GM12892 (cell line): ENCODE measurements at regions not wholly inside any gene's neighbourhood (a gene's known extent, or its start where the extent isn't known, plus 50 kb on each side); places are given as distances from the start of the nearest gene placed in this dataset.
"Not testable (repeated sequence)": the region's sequence is repeated elsewhere in the genome, so short reads cannot be mapped to it uniquely, and the experiment has no call there.

Source experiments
- DNase-seq: peaks from one replicate; pipeline ENCODE4 v3.0.0; 2011; ENCODE audit not compliant: insufficient read length
- FAIRE-seq: peaks from 2 replicates; lab custom pipeline; 2011; peaks lifted over from hg19 to GRCh38; lab: Jason Lieb, UNC
- POLR2A ChIP-seq: IDR thresholded peaks from 2 replicates; pipeline ENCODE4 v1.6.1; 2011; ENCODE audit warnings: low read depth, low read length, control low read depth
- POLR2AphosphoS5 ChIP-seq: IDR thresholded peaks from 2 replicates; pipeline ENCODE4 v1.6.1; 2011; ENCODE audit warnings: low read depth, low read length, control low read depth
- TAF1 ChIP-seq: IDR thresholded peaks from 2 replicates; pipeline ENCODE4 v1.6.1; 2011; ENCODE audit warnings: low read depth, mild to moderate bottlenecking, control low read depth, low read length, borderline replicate concordance

- DNase-seq (no peak), FAIRE-seq (no peak)
- no peak for TF ChIP-seq POLR2AphosphoS5
- no peak for TF ChIP-seq POLR2A
- TF ChIP-seq TAF1 = no peak
Measured at GRCh38 chr9:18261181-18261580, 212.8 kb upstream of the ADAMTSL1 start.

DNA sequence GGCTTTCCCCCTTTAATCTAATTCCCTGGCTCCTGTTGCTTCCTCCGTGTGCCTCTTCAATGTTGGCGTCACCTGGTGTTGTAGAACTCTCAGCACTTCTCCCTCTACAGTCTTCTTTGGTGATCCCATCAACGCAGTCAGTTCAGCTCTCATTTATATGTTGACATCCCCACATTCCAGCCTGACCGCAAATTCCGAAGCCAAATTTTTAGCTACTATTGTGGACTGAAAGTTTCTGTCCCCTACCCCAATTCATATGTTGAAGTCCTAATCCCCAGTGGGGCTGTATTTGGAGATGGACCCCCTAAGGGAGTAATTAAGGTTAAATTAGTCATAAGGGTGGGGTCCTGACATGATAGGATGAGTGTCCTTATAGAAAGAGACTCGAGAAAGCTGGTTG is 210.6 kb upstream of the ADAMTSL1 start:
- TF ChIP-seq POLR2AphosphoS5 = no peak
- TF ChIP-seq POLR2A = no peak
- TF ChIP-seq TAF1 = no peak
- DNase-seq = no peak
- no peak for FAIRE-seq

DNA sequence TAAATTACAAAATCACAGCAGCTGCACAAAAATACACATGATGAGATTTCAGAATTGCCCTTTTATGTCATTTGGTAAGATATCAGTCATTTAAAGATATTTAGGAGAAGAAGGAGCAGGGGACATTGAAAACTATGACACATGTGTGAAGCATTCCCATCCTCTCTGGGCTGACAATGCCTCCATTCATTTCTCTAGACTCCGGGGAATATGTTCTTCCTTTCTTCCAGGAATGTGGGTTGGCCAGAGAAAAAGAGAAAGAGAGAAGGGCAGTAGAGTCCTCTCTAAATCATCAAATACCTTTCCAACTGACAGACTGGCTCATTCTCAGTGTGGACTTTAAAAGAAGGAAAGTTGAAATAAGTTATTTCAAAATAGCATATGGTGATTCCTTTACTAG is 205.6 kb upstream of the ADAMTSL1 start:
- no peak for FAIRE-seq
- TF ChIP-seq TAF1 = no peak
- TF ChIP-seq POLR2A = no peak
- no peak for TF ChIP-seq POLR2AphosphoS5
- DNase-seq = no peak

DNA sequence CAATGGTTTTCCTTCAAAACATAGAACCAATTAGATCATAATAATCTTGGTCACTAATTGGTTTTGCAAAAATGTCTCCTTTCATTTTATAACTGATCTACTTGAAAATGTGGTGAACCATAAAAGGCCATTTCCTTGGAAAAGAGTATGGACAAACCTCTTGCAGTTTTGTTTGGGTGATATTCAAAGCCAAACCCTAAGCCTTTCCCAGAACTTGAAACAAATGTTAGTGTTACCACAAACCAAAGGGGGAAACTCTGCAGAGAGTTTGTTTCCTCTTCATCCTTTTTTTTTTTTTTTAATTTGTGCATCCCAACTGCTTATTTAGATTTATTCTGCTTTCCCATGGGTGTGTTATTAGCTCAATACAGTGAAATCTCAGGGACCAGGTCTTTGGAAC is 204.4 kb upstream of the ADAMTSL1 start:
- FAIRE-seq = no peak
- no peak for DNase-seq
- TF ChIP-seq TAF1 = no peak
- TF ChIP-seq POLR2A = no peak
- TF ChIP-seq POLR2AphosphoS5 = no peak

GRCh38 chr9:18274693-18275092 is 199.3 kb upstream of the ADAMTSL1 start:
- TF ChIP-seq TAF1 = no peak
- no peak for TF ChIP-seq POLR2AphosphoS5
- no peak for TF ChIP-seq POLR2A
- FAIRE-seq (no peak), DNase-seq (no peak)

GRCh38 chr9:18275313-18275990 is 198.5 kb upstream of the ADAMTSL1 start:
- DNase-seq = no peak
- FAIRE-seq = no peak
- no peak for TF ChIP-seq POLR2AphosphoS5
- no peak for TF ChIP-seq POLR2A
- TF ChIP-seq TAF1 = no peak

GRCh38 chr9:18281291-18281690 is 192.7 kb upstream of the ADAMTSL1 start:
- TF ChIP-seq TAF1 = no peak
- no peak for TF ChIP-seq POLR2AphosphoS5
- TF ChIP-seq POLR2A = no peak
- no peak for FAIRE-seq
- DNase-seq = no peak

- TF ChIP-seq TAF1 (no peak), POLR2AphosphoS5 (no peak), POLR2A (no peak)
- FAIRE-seq = no peak
Measured at GRCh38 chr9:18294229-18294628, 179.7 kb upstream of the ADAMTSL1 start.

DNA sequence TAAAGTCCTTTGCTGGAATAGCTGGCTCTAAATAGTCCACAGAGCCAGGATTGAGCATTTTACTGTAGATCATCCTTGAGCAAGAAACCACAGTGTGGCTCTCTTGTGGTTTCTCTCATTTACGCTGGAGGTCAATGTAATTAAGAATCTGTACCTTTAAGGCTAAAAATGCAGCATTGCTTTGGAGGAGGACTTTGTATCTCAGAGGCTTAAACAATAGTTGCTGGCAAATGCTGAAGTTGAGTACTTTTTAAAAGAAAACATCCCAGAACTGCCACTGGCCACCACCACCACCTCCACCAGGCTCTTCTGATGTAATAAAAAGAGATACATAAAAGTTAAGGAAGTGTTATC is 177.3 kb upstream of the ADAMTSL1 start:
- TF ChIP-seq POLR2AphosphoS5 (no peak), TAF1 (no peak), POLR2A (no peak)
- no peak for FAIRE-seq
- no peak for DNase-seq

More at GRCh38 chr9:18294229-18294628, 179.7 kb upstream of the ADAMTSL1 start:
- DNase-seq = no peak

GRCh38 chr9:18297056-18297841 is 176.7 kb upstream of the ADAMTSL1 start:
- FAIRE-seq (no peak), DNase-seq (no peak)
- TF ChIP-seq POLR2A (no peak), POLR2AphosphoS5 (no peak), TAF1 (no peak)

DNA sequence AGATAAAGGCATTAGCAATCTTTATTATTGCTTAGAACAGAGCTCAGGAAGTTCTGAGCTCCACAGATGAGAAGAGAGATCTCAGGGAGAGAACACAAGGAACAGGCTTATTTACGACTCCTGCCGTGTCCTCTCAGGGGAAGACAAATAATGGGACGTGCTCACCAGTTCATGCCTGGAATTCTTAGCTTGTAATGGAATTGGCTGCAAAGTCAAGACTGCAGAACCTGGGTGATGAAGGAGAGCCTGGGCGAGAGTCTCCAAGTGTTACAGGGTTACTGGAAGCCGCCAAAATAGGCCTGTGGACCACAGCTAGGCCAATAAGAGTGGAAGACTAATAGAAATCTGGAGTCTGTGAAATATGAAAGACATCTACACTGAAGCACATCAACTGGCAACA is 174.5 kb upstream of the ADAMTSL1 start:
- DNase-seq (no peak), FAIRE-seq (no peak)
- TF ChIP-seq POLR2AphosphoS5 = no peak
- TF ChIP-seq POLR2A = no peak
- TF ChIP-seq TAF1 = no peak

DNA sequence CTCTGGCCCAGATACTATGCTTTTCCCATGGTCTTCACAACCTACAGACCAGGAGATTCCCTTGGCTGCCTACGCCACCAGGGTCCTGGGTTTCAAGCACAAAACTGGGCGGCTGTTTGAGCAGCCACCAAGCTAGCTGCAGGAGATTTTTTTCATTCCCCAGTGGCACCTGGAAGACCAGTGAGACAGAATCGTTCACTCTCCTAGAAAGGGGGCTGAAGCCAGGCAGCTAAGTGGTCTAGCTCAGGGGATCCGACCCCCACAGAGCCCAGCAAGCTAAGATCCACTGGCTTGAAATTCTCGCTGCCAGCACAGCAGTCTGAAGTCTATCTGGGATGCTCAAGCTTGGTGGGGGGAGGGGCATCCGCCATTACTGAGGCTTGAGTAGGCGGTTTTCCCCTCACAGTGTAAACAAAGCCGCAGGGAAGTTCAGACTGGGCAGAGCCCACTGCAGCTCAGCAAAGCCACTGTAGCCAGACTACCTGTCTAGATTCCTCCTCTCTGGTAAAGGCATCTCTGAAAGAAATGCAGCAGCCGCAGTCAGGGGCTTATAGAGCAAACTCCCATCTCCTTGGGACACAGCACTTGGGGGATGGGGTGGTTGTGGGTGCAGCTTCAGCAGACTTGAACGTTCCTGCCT is 168.7 kb upstream of the ADAMTSL1 start:
- FAIRE-seq, DNase-seq: not testable (repeated sequence)
